ENCODE measurements at regions not wholly inside any gene's neighbourhood (a gene's known extent, or its start where the extent isn't known, plus 50 kb on each side); places are given as distances from the start of the nearest gene placed in this dataset.

DNA sequence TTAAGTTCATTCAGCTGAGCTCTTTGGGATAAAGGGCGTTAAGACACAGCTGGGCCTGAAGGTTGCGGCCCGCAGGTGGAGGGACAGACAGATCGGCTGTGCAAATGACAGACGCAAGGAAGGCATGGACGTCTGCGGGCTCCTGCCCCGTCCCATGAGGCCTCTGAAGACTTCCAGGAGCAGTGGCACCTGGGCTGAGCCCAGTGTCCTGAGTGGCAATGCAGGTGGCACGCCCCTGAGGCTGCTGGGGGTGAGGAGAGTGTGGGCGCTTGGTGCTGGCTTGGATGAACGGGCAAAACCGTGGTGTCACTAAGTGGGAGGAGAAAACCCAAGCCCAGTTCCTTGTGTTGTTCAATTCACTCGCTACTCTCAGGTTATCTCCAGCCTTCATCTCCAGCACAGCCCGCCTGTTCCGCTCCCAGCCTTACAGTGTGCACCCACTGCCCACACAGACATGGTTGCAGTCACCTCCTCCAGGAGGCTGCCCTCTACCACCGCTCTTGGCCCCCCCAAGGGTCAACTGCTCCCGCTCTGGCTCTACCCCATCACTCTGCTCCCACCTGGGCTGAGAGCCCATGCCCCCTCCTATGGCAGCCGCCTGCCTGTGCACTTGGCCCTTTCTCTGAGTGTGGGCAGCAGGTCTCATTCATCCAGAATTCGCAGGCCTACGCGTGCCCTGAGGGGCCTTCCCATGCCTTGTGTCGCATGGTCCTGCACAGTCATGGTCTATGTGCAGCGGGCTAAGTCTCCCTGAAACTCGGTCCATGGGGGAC is 50.3 kb downstream of the PTGR3 start:
- DNase-seq (ENCODE audit: low spot score): no peak

DNA sequence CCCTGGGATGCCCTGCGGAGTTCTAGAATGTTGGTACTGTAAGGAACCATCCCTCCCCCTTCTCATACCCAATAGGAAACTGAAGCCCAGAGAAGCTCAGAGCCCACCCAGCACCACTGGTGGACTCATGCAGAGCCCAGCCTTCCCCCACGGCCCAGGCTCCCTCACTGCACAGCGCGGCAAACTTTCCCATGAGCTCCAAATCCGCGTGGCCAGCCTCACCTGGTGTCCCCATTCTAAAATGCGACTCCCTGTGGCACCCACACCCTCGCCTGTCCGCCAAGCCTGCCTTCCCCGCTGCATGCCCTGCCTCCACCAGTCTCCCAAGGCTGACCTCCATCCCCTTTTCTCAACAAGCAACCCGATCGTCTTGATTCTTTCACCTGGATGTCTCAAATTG is 51.1 kb downstream of the PTGR3 start:
- DNase-seq (ENCODE audit: low spot score): no peak

DNA sequence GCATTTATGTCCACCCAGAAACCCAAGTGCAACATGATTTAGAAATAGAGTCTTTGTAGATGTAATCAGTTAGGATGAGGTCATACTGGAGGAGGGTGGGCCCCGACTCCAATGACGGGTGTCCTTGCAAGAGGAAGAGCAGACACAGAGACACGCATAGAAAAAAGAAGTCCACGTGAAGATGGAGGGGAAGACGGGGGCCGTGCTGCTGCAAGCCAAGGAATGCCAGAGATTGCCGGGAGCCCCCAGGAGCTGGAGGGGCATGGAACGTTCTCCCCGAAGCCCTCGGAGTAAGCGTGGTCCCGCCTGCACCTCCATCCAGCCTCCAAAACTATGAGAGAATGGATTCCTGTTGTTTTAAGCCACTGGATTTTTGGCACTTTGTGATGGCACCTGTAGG is 51.6 kb downstream of the PTGR3 start:
- DNase-seq (ENCODE audit: low spot score): no peak

DNA sequence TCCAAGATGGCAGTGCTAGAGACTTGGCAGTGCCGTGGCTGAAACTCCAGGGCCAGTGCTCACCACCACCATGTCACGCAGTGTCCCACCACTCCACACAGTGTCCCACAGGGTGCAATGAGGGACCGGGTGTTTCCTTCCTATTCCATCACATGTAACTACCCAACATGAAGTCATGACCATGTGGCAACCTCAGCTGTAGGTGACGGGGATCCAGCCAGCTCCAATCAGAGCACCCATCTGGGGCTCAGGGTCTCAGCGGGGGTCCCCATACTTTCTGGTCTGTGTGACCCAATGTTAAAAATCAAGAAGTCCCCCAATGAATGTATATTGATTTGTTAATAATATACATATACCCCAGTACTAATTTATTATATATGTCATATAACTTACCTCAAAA is 52.1 kb downstream of the PTGR3 start:
- DNase-seq (ENCODE audit: low spot score): no peak

DNA sequence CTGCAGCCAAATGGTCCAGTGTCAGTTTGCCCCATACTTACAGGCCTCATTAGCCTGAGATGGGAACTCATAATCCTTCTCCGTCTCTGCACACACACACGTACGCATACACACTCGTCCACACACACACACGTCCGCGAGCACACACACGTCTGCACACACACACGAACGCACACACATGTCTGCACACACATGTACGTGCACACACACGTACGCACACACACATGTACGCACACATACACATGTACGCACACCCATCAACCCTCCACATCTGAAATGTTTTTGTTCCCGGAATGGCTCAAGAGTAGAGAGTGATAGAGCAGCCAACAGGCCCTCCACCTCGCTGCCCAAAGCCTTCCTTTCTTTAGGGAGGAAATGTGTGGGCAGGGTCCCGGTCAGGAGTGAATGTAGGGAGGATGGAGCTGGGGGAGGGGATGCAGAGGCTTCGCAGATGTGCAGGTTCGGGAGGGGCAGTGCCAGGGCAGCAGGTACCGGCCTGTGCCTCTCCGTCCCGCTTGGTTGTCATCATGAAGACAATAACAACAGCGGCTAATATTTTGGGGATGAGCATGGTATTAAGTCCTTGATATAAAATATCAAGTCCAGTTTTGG is 52.7 kb downstream of the PTGR3 start:
- DNase-seq (ENCODE audit: low spot score): no peak

DNA sequence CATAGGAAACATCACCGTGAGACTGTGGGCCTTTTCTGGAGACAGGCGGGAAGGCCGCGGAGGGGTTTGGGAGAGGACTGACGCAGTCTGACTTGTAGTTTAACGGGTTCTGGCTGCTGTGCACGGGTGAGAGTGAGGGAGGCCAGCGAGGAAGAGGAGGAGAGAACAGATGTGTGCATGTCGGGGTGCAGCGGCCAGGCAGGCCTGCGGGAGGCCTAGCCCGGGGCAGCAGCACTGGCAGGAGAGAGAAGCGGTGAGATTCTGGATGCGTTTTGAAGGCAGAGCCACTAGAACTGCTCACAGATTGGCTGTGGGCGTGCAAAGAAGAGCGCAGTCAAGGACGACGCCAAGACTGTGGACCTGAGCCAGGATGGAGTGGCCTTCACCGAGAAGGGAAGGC is 53.9 kb downstream of the PTGR3 start:
- DNase-seq (ENCODE audit: low spot score): no peak

DNA sequence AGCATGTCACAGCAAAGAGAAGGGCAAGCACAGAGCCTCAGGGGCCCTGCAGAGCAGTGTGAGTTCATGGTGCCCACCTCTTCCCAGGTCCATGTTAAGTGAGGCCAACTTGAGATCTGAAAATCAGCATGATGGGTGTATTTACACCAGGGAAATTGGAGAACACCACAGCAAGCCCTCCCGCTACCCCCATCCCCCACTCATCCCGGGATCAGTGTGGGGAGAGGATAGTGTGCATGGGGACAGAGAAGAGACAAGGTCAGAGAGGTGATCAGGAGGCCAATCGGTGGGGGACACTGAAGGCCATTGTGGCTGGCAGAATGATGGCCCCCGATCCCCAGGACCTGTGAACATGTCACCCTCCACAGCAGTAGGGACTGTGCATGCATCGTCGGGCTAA is 54.7 kb downstream of the PTGR3 start:
- DNase-seq (ENCODE audit: low spot score): no peak

DNA sequence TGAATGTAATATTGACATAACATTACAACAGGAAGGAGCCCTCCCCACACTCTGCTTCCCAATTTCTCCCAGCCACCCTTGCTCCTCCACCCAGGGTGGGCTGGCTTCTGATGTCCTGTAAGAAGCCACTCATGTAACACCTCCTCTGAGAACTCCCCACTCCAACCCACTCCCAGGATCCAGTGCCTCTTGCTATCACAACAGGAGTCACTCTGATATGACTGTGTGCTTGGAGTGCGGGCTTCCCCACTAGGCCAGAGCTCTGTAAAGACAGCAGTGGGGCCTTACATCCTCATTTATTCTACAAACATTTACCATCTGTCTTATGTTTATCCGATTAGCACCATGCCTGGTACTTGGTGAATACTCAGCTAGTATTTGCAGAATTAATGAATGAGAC is 65.1 kb downstream of the PTGR3 start:
- DNase-seq (ENCODE audit: low spot score): no peak

DNA sequence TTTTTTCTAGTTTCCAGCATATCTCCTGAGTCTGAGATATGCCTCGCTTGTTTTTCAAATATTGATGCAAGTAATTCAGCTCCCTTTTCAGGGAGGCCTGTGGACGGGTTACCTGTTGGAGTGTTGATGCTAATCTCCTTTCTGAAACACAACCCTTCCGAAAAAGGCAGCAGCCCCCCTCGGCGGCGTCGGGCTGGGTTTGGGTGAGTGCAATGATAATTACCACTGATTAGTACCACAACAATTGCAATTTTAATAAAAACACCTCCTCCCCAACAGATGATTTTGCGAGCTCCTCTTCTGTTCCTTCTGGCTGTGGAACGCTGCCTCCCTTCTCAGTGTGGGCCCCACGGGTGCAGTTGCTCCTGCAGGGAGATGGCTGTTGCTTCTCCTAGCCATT is 66.3 kb downstream of the PTGR3 start:
- DNase-seq (ENCODE audit: low spot score): no peak

DNA sequence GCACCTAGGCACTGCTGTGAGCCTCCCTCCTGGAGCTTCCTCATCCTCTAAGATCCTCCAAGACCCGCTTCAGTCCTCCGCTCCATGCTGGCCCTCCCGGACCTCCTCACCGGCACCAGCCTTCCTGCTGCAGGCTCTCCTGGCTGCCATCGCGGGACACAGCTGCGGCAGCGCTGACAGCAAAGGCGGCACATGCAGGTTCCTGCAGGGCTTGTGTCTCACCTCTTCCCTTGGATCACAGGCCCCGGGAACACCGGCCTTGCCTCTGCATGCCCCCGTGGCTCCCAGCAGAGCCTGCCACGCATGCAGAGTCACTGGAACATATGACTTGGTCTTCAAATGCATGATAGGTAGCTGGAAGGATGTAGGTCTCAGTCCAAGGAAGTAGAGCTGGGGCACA is 67.2 kb downstream of the PTGR3 start:
- DNase-seq (ENCODE audit: low spot score): no peak

DNA sequence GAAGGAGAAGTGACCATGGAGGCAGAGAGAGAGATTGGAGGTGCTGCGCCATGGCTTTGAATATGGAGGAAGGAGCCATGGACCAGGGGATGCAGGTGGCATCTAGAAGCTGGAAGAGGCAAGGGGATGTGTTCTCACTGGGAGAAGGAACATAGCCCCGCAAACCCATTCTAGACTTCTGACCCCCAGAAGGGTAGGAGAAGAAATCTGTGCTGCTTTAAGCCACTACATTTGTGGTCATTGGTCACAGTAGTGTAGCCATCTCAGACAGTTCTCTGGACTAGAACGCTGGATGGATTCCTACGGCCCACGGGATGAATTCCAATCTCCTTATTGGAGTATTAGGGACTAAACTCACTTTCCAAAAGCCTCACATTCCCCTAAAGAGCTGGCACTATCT is 67.8 kb downstream of the PTGR3 start:
- DNase-seq (ENCODE audit: low spot score): no peak

DNA sequence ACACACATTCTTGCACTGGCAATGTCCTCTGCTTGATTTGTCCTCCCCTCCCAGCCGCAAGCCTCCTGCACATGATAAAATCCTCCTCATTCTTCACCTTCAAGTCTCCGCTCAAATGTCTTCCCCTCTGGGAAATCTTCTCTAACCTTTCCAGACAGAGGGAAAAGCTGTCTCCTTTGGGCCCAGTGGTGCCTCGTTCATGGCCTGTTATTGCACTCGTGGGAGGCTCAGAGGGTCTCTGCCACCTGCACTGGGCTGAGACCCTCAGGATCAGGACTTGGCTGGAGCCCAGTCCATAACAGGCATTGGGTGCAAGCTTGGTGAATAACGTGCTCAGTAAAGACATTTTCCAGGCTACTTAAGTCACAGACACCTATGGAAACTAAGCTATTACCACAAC is 68.6 kb downstream of the PTGR3 start:
- DNase-seq (ENCODE audit: low spot score): no peak

DNA sequence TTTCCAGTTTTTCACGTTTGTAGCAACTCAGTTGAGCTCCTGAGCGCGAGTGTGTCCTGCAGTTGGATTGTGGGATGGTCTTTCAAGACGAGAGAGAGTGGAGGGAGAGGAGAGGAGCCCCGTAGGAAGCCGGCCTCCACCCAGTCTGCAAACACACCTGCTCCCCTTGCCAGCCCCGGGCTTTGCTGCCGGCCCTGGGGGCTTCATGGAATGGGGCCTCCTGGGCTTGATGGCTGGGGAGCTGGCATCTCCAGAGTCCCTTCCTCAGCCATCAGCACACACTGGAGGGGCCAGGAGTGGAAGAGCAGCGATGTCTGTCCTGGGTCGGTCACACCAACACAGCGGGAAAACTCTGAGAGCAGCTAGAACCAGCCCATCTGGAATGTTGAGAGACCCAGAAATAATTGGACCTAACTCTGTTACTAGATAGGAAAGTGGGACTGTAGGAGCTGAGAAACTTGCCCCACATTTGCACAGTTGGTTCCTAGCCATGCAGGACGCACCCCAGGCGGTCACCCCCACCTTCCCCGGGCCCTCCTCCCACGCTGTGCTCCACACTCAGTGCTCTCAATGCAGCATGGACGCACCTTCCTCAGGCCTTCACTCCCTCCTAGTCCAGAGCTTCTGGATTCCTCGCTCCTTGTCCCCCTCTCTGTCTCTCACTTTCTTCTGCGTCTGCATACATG is 69.6 kb downstream of the PTGR3 start:
- no peak for DNase-seq (ENCODE audit: low spot score)

DNA sequence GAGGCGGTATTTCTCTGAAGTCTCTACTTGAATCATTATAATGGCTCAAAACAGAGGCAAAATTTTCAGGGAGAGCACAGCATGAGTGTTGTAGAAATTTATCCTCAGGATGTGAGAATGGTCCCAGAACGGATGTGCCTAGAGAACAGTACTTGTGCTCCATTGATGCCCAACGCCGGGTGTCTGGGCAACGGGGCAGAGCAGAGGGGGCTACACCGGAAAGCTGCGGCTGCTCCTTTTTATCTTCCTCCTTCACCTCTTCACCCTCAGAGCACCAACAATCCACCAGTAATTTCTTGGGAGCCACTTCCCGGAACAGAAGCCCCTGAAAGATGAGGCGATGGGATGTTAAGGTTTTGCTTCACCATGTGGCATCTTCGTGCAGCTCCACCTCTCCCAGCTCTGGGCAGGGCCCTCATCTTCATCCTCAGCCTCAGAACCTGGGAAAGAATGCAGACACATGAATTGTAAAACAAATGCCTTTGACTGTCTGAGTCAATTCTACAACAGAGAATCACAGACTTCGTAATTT is 71.5 kb downstream of the PTGR3 start:
- no peak for DNase-seq (ENCODE audit: low spot score)

DNA sequence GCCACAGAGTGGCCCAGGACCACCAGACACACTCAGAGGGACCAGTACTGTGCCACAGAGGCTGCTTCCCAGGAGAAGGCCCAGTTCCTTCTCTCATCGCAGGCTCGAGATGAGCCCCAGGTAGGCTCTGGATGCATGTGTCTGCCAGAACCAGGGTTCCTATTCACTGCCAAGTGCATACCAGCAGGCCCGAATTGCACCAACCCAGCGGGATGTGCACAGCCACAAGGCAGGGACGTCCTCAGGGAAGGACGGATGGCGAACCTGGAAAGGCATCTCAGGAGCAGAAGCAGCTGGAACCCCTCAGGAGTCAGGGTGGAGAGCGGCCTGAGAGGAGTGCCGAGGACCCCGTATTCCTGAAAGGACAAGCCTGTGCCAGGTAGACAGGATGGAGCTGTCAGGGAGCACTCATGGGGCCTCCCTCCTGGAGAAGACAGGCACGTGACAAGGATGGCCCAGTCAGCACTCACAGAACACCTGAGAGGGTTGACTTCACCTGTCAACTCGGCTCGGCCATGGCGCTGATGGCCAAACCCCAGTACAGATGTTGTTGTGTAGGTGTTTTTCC is 73.7 kb downstream of the PTGR3 start:
- no peak for DNase-seq (ENCODE audit: low spot score)

DNA sequence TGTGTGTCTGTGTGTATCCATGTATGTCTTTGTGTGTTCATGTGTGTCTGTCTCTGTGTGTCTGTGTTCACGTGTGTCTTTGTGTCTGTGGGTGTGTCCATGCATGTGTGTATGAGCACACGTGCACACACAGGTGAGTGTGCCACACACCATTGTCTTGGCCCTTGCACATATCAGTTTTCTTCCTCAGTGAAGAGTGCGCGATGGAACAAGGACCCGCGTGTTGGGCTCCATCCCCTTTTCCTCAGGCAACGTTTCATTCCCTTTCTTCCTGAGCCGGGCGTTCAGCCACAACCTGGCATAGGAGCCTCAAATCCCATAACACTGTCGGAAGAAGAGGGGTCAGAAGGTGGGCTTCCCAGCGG is 74.3 kb downstream of the PTGR3 start:
- no peak for DNase-seq (ENCODE audit: low spot score)

DNA sequence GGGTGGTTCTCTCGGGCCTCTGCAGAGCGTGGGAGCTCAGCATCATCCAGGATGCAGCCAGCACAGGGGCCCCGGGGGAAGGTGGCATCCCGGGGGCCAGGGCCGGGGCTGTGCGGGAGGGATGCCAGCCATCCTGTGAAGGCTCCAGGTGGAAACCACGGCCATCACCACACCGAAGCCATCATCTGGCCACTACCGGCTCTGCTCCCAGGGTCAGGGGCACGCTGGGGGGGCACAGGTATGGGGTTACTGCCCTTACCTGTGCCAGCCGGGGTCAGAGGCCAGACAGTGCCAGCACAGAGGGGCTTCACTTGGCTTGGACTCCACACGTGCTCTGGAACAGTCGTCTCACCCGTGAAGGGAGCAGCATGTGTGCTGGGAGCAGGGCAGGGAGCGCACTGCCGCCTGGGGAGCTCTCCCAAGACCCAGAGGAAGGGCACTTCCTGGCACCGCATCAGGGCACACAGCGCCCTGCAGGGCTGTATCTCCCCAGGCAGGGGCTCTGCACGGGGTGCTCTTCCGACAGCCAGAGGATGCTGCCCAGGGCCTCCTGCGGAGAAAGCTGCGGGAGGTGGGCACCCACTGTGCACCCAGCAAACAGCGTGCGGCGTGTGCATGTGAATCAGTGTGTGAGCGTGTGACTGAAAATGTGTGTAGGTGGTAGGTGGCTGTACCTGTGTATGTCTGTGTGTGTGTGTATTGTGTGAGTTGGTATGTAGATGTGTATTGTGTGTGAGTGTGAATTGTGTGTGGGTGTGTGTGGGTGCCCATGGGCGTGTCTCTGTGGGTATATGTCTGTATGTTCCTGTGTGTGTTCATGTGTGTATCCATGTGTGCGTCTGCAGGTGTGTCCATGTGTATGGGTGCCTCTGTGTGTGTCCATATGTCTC is 75.0 kb downstream of the PTGR3 start:
- no peak for DNase-seq (ENCODE audit: low spot score)

DNA sequence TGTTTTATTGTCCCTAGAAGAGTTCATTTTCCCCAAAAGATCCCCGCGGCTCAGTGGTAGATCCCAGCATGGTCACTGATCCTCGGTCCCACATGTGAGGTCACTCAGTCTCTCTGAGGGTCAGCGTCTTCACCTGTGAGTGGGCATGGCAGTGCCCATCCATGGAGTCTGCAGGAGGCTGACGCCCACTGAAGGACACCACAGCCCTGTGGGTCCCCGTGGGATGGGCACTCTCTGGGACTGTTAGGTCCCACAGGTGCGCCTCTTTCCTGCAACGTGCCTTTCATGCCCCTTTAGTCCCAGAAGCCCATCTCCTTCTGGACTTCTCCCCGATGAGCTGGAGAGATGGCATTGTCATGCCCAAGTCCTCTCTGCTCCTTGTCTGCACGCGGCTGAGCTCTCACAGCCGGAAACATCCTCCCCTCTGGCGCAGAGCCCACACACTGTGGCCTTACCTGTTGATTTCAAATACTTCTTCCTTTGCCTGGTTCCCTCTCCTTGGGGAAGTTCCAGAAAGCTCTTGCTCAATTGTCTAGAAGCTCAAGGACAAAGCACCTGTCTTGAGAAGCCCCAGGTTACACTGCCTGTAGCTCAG is 75.9 kb downstream of the PTGR3 start:
- no peak for DNase-seq (ENCODE audit: low spot score)

DNA sequence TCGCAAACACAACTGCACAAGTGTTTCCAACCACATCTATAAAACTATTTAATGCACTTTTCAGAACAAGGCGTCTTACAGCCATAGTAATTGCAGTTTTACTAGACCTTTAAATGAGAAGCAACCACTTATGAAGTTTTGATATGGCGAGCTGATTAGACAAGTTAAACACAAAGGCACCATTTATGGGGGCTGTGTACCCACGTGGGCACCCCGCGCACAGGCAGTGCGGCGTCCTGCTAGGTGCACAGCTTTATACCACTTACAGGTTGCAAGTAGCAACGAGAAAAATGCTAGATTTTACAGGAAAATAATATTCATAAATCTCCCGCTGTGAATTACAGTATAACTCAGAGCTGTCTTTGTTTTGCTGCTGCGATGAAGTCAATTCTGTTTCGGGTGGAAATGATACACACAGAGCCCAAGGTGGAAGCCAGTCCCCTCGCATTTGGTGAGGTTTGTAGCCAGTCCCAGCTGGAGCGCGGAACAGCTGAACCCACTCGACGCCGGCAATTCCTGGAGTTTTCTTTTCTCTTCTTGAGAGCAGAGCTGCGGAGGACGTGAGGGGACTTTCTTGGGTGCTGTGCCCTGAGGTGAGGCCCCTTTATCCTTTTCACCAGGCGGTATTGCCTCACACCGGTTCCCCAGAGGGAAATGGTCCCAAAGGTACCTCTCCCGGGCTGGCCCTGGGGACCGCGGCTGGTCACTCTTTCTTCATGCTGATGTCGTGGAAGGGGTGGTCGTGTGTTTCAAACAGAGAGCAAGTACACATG is 76.7 kb downstream of the PTGR3 start:
- no peak for DNase-seq (ENCODE audit: low spot score)

DNA sequence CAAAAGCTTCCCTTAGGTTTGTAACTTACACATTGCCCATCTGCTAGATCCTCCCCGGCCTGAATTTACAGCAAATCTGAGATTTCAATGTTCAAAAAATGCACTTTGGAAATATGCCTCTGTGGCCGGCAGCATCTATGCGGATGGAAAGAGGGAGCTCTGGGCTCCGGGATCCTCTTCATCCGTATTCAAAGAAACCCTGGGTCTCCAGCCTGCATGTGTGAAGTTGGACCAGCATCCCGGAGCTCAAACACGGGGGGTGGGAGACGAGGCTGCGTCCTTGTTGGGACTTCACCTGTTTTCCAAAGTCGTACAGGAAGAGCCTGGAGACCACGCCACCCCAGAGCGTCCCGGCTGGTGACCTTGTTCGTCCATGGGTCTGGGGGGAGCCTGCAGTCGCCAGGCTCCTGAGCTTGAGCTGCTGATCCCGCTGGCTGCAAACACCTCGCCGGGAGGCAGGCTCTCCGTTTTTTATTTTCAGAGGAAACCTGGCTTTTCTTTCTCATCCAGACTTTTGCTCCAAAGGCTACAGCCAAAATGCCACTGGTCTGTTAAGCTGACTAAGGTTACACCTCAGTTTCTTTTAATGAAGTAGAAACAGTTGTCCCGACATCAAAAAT is 77.4 kb downstream of the PTGR3 start:
- no peak for DNase-seq (ENCODE audit: low spot score)
